GM12878 (cell line): ENCODE measurements at regions not wholly inside any gene's neighbourhood (a gene's known extent, or its start where the extent isn't known, plus 50 kb on each side); places are given as distances from the start of the nearest gene placed in this dataset.

Source experiments
- CHD4 ChIP-seq: fragments of 200-600 bp; sonication (generic); IDR thresholded peaks from 2 replicates; pipeline ENCODE4 v1.6.1; 2016; ENCODE audit warnings: mild to moderate bottlenecking
- CTCF ChIP-seq, 3 experiments: IDR thresholded peaks in 2 of 3; conservative IDR thresholded peaks in 1 of 3; 2 replicates each; pipeline ENCODE4 v1.5.1; 2011; ENCODE audit warnings: low read depth in 3 of 3, low read length in 3 of 3, mild to moderate bottlenecking in 3 of 3, control low read depth in 2 of 3, moderate library complexity in 2 of 3, inconsistent platforms in 1 of 3, mixed read lengths in 1 of 3; ENCODE audit not compliant: control insufficient read depth in 2 of 3, insufficient read depth in 1 of 3; ENCODE audit errors: extremely low read depth in 1 of 3
- DPF2 ChIP-seq: fragments of 450-650 bp; IDR thresholded peaks from 2 replicates; pipeline ENCODE4 v1.6.1; 2017; ENCODE audit warnings: mild to moderate bottlenecking
- E2F4 ChIP-seq: IDR thresholded peaks from 2 replicates; pipeline ENCODE4 v1.6.1; 2012; ENCODE audit warnings: low read depth, low read length, improper control_type of control experiment
- EP300 ChIP-seq, 2 experiments: fragments of 150-350 bp in 1 of 2; IDR thresholded peaks; 2 replicates each; pipeline ENCODE4 v1.6.1; 2011 to 2012; ENCODE audit warnings: low read depth in 2 of 2, low read length in 2 of 2, borderline replicate concordance in 1 of 2, improper control_type of control experiment in 1 of 2, inconsistent platforms in 1 of 2; ENCODE audit not compliant: control insufficient read depth in 1 of 2
- PML ChIP-seq: IDR thresholded peaks from 2 replicates; pipeline ENCODE4 v1.6.1; 2012; ENCODE audit warnings: low read length, inconsistent platforms
- POLR2A ChIP-seq: IDR thresholded peaks from 2 replicates; pipeline ENCODE4 v1.6.1; 2011; ENCODE audit warnings: low read depth, mild to moderate bottlenecking, low read length
- RCOR1 ChIP-seq: conservative IDR thresholded peaks from 2 replicates; pipeline ENCODE4 v1.6.1; 2012; ENCODE audit warnings: low read depth, low read length, improper control_type of control experiment
- RFX5 ChIP-seq: IDR thresholded peaks from 2 replicates; pipeline ENCODE4 v1.6.1; 2011; ENCODE audit warnings: low read depth, low read length, improper control_type of control experiment
- SMAD1 ChIP-seq: fragments of 450-650 bp; IDR thresholded peaks from 2 replicates; pipeline ENCODE4 v1.6.1; 2018; ENCODE audit warnings: mild to moderate bottlenecking, low read depth; ENCODE audit not compliant: partially characterized antibody
- SRF ChIP-seq, 2 experiments: IDR thresholded peaks; 2 replicates each; pipeline ENCODE4 v1.6.1; 2011; ENCODE audit warnings: low read depth in 2 of 2, low read length in 2 of 2, mild to moderate bottlenecking in 1 of 2, moderate library complexity in 1 of 2
- TCF12 ChIP-seq: IDR thresholded peaks from 2 replicates; pipeline ENCODE4 v1.6.1; 2011; ENCODE audit warnings: low read depth, mild to moderate bottlenecking, low read length
- WRNIP1 ChIP-seq: IDR thresholded peaks from 2 replicates; pipeline ENCODE4 v1.6.1; 2011; ENCODE audit warnings: low read depth, low read length, improper control_type of control experiment, borderline replicate concordance
- ZBTB11 ChIP-seq: fragments of 450-650 bp; formaldehyde crosslinking; IDR thresholded peaks from 2 replicates; pipeline ENCODE4 v1.5.0; 2022; ENCODE audit warnings: mild to moderate bottlenecking, missing genetic modification characterization

GRCh38 chr2:185466915-185467314 is 271.7 kb upstream of the FSIP2 start:
- no peak for TF ChIP-seq ZBTB11 (CRISPR knock-in tag)
- TF ChIP-seq EP300 (IDR thresholded peaks at IDR 0.05; ENCODE audit: borderline replicate concordance in 1 of 2, control insufficient read depth in 1 of 2, low read depth in 2 of 2, low read length in 2 of 2) = no peak
- TF ChIP-seq POLR2A = no peak
- no peak for TF ChIP-seq PML
- TF ChIP-seq SMAD1 = no peak
- no peak for TF ChIP-seq TCF12
- TF ChIP-seq CHD4 = no peak
- TF ChIP-seq RFX5 = no peak
- TF ChIP-seq CTCF (IDR thresholded peaks at IDR 0.05 in 2 of 3, conservative IDR thresholded peaks at IDR 0.05 in 1 of 3; ENCODE audit: control insufficient read depth in 2 of 3, extremely low read depth in 1 of 3, insufficient read depth in 1 of 3, low read depth in 3 of 3, low read length in 3 of 3) = no peak
- no peak for TF ChIP-seq WRNIP1
- no peak for TF ChIP-seq E2F4
- TF ChIP-seq RCOR1 = no peak
- TF ChIP-seq DPF2 = no peak
- TF ChIP-seq SRF (IDR thresholded peaks at IDR 0.05; ENCODE audit: low read depth in 2 of 2, low read length in 2 of 2) = no peak
